ENCODE measurements at regions not wholly inside any gene's neighbourhood (a gene's known extent, or its start where the extent isn't known, plus 50 kb on each side); places are given as distances from the start of the nearest gene placed in this dataset.

DNA sequence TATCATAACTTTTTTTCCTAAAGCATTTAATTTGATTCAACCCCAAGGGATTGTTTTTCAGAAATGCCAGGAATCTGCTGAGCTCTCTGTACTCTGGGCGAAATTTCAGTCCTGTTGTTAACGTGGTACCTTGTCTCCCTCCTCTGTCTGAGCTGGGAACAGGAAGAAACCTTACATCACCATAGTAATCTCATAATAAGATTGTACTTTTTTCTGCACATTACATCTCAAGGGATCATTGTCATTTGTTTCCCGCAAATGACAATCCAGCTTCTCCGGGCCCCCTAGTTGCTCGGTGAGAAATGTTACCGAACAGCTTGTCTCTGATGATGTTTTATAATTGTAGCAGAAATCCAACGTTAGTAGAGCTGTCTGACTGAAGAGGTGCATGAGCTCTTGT lies 152.7 kb upstream of the ERCC4 start:
- TF ChIP-seq, protein P1, sequence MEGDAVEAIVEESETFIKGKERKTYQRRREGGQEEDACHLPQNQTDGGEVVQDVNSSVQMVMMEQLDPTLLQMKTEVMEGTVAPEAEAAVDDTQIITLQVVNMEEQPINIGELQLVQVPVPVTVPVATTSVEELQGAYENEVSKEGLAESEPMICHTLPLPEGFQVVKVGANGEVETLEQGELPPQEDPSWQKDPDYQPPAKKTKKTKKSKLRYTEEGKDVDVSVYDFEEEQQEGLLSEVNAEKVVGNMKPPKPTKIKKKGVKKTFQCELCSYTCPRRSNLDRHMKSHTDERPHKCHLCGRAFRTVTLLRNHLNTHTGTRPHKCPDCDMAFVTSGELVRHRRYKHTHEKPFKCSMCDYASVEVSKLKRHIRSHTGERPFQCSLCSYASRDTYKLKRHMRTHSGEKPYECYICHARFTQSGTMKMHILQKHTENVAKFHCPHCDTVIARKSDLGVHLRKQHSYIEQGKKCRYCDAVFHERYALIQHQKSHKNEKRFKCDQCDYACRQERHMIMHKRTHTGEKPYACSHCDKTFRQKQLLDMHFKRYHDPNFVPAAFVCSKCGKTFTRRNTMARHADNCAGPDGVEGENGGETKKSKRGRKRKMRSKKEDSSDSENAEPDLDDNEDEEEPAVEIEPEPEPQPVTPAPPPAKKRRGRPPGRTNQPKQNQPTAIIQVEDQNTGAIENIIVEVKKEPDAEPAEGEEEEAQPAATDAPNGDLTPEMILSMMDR (IDR thresholded peaks at IDR 0.05; ENCODE audit: low read depth, low read length, missing input control), result peak; percentile 26
- TF ChIP-seq RAD21 (IDR thresholded peaks at IDR 0.05), result peak; percentile 53 to 74
- no peak for TF ChIP-seq YY1 (IDR thresholded peaks at IDR 0.05)
- no peak for TF ChIP-seq TAF1 (conservative IDR thresholded peaks at IDR 0.05)
- no peak for TF ChIP-seq HNF4G (IDR thresholded peaks at IDR 0.05)
- no peak for TF ChIP-seq EGR1 (IDR thresholded peaks at IDR 0.05; ENCODE audit: low read depth in 2 of 2)
- TF ChIP-seq, protein P2, sequence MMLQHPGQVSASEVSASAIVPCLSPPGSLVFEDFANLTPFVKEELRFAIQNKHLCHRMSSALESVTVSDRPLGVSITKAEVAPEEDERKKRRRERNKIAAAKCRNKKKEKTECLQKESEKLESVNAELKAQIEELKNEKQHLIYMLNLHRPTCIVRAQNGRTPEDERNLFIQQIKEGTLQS (IDR thresholded peaks at IDR 0.05), result no peak
- TF ChIP-seq, protein P3, sequence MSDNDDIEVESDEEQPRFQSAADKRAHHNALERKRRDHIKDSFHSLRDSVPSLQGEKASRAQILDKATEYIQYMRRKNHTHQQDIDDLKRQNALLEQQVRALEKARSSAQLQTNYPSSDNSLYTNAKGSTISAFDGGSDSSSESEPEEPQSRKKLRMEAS (IDR thresholded peaks at IDR 0.05), result no peak
- no peak for TF ChIP-seq JUND (IDR thresholded peaks at IDR 0.05)
- TF ChIP-seq SP1 (IDR thresholded peaks at IDR 0.05), result no peak
- TF ChIP-seq FOXA1 (IDR thresholded peaks at IDR 0.05), result no peak
- TF ChIP-seq NR2F2 (IDR thresholded peaks at IDR 0.05), result no peak
- no peak for TF ChIP-seq RXRA (IDR thresholded peaks at IDR 0.05)
- TF ChIP-seq, protein P4, sequence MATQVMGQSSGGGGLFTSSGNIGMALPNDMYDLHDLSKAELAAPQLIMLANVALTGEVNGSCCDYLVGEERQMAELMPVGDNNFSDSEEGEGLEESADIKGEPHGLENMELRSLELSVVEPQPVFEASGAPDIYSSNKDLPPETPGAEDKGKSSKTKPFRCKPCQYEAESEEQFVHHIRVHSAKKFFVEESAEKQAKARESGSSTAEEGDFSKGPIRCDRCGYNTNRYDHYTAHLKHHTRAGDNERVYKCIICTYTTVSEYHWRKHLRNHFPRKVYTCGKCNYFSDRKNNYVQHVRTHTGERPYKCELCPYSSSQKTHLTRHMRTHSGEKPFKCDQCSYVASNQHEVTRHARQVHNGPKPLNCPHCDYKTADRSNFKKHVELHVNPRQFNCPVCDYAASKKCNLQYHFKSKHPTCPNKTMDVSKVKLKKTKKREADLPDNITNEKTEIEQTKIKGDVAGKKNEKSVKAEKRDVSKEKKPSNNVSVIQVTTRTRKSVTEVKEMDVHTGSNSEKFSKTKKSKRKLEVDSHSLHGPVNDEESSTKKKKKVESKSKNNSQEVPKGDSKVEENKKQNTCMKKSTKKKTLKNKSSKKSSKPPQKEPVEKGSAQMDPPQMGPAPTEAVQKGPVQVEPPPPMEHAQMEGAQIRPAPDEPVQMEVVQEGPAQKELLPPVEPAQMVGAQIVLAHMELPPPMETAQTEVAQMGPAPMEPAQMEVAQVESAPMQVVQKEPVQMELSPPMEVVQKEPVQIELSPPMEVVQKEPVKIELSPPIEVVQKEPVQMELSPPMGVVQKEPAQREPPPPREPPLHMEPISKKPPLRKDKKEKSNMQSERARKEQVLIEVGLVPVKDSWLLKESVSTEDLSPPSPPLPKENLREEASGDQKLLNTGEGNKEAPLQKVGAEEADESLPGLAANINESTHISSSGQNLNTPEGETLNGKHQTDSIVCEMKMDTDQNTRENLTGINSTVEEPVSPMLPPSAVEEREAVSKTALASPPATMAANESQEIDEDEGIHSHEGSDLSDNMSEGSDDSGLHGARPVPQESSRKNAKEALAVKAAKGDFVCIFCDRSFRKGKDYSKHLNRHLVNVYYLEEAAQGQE (IDR thresholded peaks at IDR 0.05), result no peak

Data from liver (tissue), 3 donors.